ENCODE measurements at regions not wholly inside any gene's neighbourhood (a gene's known extent, or its start where the extent isn't known, plus 50 kb on each side); places are given as distances from the start of the nearest gene placed in this dataset.

GRCh38 chr12:92032101-92032500 is 113.5 kb downstream of the BTG1 start:
- no peak for DNase-seq (ENCODE audit: low spot score)

GRCh38 chr12:92030618-92031017 is 115.0 kb downstream of the BTG1 start:
- no peak for DNase-seq (ENCODE audit: low spot score)

- DNase-seq (ENCODE audit: low spot score), result no peak
These were observed 115.6 kb downstream of the BTG1 start for GRCh38 chr12:92029902-92030586.

GRCh38 chr12:92029136-92029535 is 116.5 kb downstream of the BTG1 start:
- no peak for DNase-seq (ENCODE audit: low spot score)

GRCh38 chr12:92028441-92028709 is 117.3 kb downstream of the BTG1 start:
- no peak for DNase-seq (ENCODE audit: low spot score)

GRCh38 chr12:92027701-92028440 is 117.8 kb downstream of the BTG1 start:
- DNase-seq (ENCODE audit: low spot score), result no peak

GRCh38 chr12:92027243-92027642 is 118.4 kb downstream of the BTG1 start:
- DNase-seq (ENCODE audit: low spot score), result no peak

GRCh38 chr12:92025462-92026207 is 120.0 kb downstream of the BTG1 start:
- no peak for DNase-seq (ENCODE audit: low spot score)

GRCh38 chr12:92022093-92022492 is 123.6 kb downstream of the BTG1 start:
- no peak for DNase-seq (ENCODE audit: low spot score)

- DNase-seq (ENCODE audit: low spot score), result no peak
These were observed 124.0 kb downstream of the BTG1 start for GRCh38 chr12:92021666-92022035.

- no peak for DNase-seq (ENCODE audit: low spot score)
These were observed 124.5 kb downstream of the BTG1 start for GRCh38 chr12:92020983-92021665.

- no peak for DNase-seq (ENCODE audit: low spot score)
These were observed 126.0 kb downstream of the BTG1 start for GRCh38 chr12:92019491-92020277.

- DNase-seq (ENCODE audit: low spot score), result no peak
These were observed 133.0 kb downstream of the BTG1 start for GRCh38 chr12:92012691-92013090.

GRCh38 chr12:92010853-92011701 is 134.6 kb downstream of the BTG1 start:
- DNase-seq (ENCODE audit: low spot score), result no peak

GRCh38 chr12:92010368-92010767 is 135.3 kb downstream of the BTG1 start:
- no peak for DNase-seq (ENCODE audit: low spot score)

GRCh38 chr12:92008345-92008744 is 137.3 kb downstream of the BTG1 start:
- no peak for DNase-seq (ENCODE audit: low spot score)

- DNase-seq (ENCODE audit: low spot score), result no peak
These were observed 137.9 kb downstream of the BTG1 start for GRCh38 chr12:92007787-92008186.

- DNase-seq (ENCODE audit: low spot score), result no peak
These were observed 141.9 kb downstream of the BTG1 start for GRCh38 chr12:92003701-92004100.

GRCh38 chr12:92002673-92003382 is 142.8 kb downstream of the BTG1 start:
- DNase-seq (ENCODE audit: low spot score), result peak; percentile 19

GRCh38 chr12:92002195-92002649 is 143.4 kb downstream of the BTG1 start:
- no peak for DNase-seq (ENCODE audit: low spot score)
